Kidney epithelial cell (primary cell): ENCODE measurements at regions not wholly inside any gene's neighbourhood (a gene's known extent, or its start where the extent isn't known, plus 50 kb on each side); places are given as distances from the start of the nearest gene placed in this dataset.

Experiments
- DNase-seq: peaks from one replicate; pipeline ENCODE4 v3.0.0-alpha.2; 2010; ENCODE audit warnings: low read depth
- H3K27me3 ChIP-seq: 2 replicates; pipeline ENCODE4 v1.6.0; 2011; ENCODE audit warnings: low read length; ENCODE audit not compliant: control insufficient read depth, insufficient read depth
- H3K36me3 ChIP-seq: 2 replicates; pipeline ENCODE4 v1.5.1; 2011; ENCODE audit warnings: low read length; ENCODE audit not compliant: control insufficient read depth, insufficient read depth
- H3K4me3 ChIP-seq: 2 replicates; pipeline ENCODE4 v1.5.1; 2011; ENCODE audit warnings: low read depth, mild to moderate bottlenecking, control low read depth, low read length
- CTCF ChIP-seq: IDR thresholded peaks from 2 replicates; pipeline ENCODE4 v1.5.1; 2011; ENCODE audit warnings: mild to moderate bottlenecking, moderate library complexity, low read length, control low read depth, inconsistent platforms; ENCODE audit not compliant: insufficient read depth, poor library complexity, severe bottlenecking

GRCh38 chr18:71832946-71833617 lies 711.1 kb downstream of the CBLN2 start:
- no peak overlapping the region for H3K4me3 ChIP-seq
- no peak for DNase-seq
- no peaks in the 10 kb centered on the region for H3K36me3 ChIP-seq
- H3K27me3 ChIP-seq: no peaks in the 10 kb centered on the region
- TF ChIP-seq CTCF: no peak

GRCh38 chr18:71831039-71831438 lies 713.1 kb downstream of the CBLN2 start:
- DNase-seq: no peak
- Histone ChIP-seq H3K36me3 (no peaks in the 10 kb centered on the region), H3K4me3 (no peak overlapping the region), H3K27me3 (no peaks in the 10 kb centered on the region)
- no peak for TF ChIP-seq CTCF

- Histone ChIP-seq H3K27me3 (no peaks in the 10 kb centered on the region), H3K36me3 (no peaks in the 10 kb centered on the region), H3K4me3 (no peak overlapping the region)
- TF ChIP-seq CTCF: no peak
- DNase-seq: no peak
These were observed 716.8 kb downstream of the CBLN2 start for GRCh38 chr18:71827301-71827700.

- Histone ChIP-seq H3K36me3 (no peaks in the 10 kb centered on the region), H3K27me3 (no peaks in the 10 kb centered on the region), H3K4me3 (no peak overlapping the region)
- no peak for TF ChIP-seq CTCF
- no peak for DNase-seq
These were observed 728.8 kb downstream of the CBLN2 start for GRCh38 chr18:71815305-71815704.

GRCh38 chr18:71809711-71810110 lies 734.4 kb downstream of the CBLN2 start:
- Histone ChIP-seq H3K36me3 (no peaks in the 10 kb centered on the region), H3K27me3 (no peaks in the 10 kb centered on the region), H3K4me3 (no peak overlapping the region)
- DNase-seq: no peak
- TF ChIP-seq CTCF: no peak

- no peak for TF ChIP-seq CTCF
- Histone ChIP-seq H3K4me3 (no peak overlapping the region), H3K27me3 (no peaks in the 10 kb centered on the region), H3K36me3 (no peaks in the 10 kb centered on the region)
- DNase-seq: no peak
These were observed 735.5 kb downstream of the CBLN2 start for GRCh38 chr18:71808616-71809015.
